Upper lobe of left lung (tissue), 6 donors: ENCODE measurements at regions not wholly inside any gene's neighbourhood (a gene's known extent, or its start where the extent isn't known, plus 50 kb on each side); places are given as distances from the start of the nearest gene placed in this dataset.
A peak's percentile ranks its signal among the peaks of the same experiment; 100 is the strongest.

Experiments used
- ATAC-seq, 2 donors: fragments of 200-7000 bp; cut with Tn5 transposase; one replicate each; pipeline ENCODE4 v1.9.1; 2022; ENCODE audit warnings: mild to moderate bottlenecking in 2 of 2, moderate library complexity in 2 of 2; ENCODE audit not compliant: low FRiP score in 2 of 2
- DNase-seq, 2 donors: peaks; one replicate each; pipeline ENCODE4 v3.0.0-alpha.2; 2019 to 2020
- H3K27ac ChIP-seq, 4 donors: fragments of 200-600 bp; sonication (generic); one replicate each; pipeline ENCODE4 v1.5.1; 2016 to 2019
- H3K27me3 ChIP-seq, 4 donors: fragments of 200-600 bp; sonication (generic); one replicate each; pipeline ENCODE4 v1.5.1; 2017 to 2019
- H3K36me3 ChIP-seq, 4 donors: fragments of 200-600 bp; sonication (generic); one replicate each; pipeline ENCODE4 v1.5.1; 2016 to 2019
- H3K4me1 ChIP-seq, 4 donors: fragments of 200-600 bp; sonication (generic); one replicate each; pipeline ENCODE4 v1.5.1; 2018 to 2019
- H3K4me3 ChIP-seq, 4 donors: fragments of 200-600 bp; sonication (generic); one replicate each; pipeline ENCODE4 v1.5.1; 2017 to 2019; ENCODE audit warnings: mild to moderate bottlenecking in 2 of 4, moderate library complexity in 1 of 4
- H3K9me3 ChIP-seq, 4 donors: fragments of 200-600 bp; sonication (generic); one replicate each; pipeline ENCODE4 v1.5.1; 2018 to 2019
- EP300 ChIP-seq, 4 donors: sonication (generic); formaldehyde crosslinking; IDR thresholded peaks; one replicate each; pipeline ENCODE4 v1.5.1; 2017; ENCODE audit warnings: antibody characterized with exemption in 4 of 4, control low read depth in 2 of 4
- POLR2A ChIP-seq, 4 donors: fragments of 450-650 bp; IDR thresholded peaks; one replicate each; pipeline ENCODE4 v1.5.1; 2016 to 2017; ENCODE audit warnings: antibody characterized with exemption in 4 of 4, mild to moderate bottlenecking in 2 of 4
- POLR2AphosphoS5 ChIP-seq, 2 donors: sonication (generic); formaldehyde crosslinking; IDR thresholded peaks; one replicate each; pipeline ENCODE4 v1.5.1; 2017; ENCODE audit warnings: antibody characterized with exemption in 2 of 2
- WGBS, 2 donors: methylation state at CpG; one replicate each; pipeline ENCODE4 v1.1.5; 2017 to 2018; 5-methylcytosine and 5-hydroxymethylcytosine counted together
- TF ChIP-seq, protein P1 (sequence below), 6 experiments: fragments of 450-650 bp in 4 of 6; fragments of 200-600 bp in 2 of 6; sonication (generic) in 2 of 6; IDR thresholded peaks; one replicate each; pipeline ENCODE4 v1.5.1; 2016 to 2019; ENCODE audit warnings: antibody characterized with exemption in 6 of 6
- donor health status: DM: no; HTN: no; CAD: no; lungs with moderate emphysema.
- donor health status: DM: no; HTN: yes; CAD: no; lungs with severe emphysema.

DNA sequence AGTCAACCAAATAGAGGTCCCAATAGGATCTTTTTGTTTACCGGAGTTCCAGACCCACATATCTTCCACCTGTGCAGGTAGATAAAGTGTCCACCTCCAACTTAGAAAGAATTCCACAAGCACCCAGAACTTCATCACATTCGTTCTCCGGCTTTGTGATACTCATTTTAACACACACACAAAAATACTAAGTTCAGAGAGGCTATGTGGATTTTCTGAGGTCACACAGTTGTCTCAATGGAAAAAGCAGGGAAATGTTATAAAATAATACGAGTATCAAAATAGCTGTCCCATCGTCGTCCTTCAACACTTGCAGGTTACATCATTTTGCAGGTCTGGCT is 137.5 kb downstream of the TMCO5A start:
- ATAC-seq (no peak), DNase-seq (no peak)
- H3K4me1 ChIP-seq, result peaks cover 33 to 38% (median 37%) of the 10 kb centered on the region in 4 donors
- TF ChIP-seq, protein P1, sequence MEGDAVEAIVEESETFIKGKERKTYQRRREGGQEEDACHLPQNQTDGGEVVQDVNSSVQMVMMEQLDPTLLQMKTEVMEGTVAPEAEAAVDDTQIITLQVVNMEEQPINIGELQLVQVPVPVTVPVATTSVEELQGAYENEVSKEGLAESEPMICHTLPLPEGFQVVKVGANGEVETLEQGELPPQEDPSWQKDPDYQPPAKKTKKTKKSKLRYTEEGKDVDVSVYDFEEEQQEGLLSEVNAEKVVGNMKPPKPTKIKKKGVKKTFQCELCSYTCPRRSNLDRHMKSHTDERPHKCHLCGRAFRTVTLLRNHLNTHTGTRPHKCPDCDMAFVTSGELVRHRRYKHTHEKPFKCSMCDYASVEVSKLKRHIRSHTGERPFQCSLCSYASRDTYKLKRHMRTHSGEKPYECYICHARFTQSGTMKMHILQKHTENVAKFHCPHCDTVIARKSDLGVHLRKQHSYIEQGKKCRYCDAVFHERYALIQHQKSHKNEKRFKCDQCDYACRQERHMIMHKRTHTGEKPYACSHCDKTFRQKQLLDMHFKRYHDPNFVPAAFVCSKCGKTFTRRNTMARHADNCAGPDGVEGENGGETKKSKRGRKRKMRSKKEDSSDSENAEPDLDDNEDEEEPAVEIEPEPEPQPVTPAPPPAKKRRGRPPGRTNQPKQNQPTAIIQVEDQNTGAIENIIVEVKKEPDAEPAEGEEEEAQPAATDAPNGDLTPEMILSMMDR (IDR thresholded peaks at IDR 0.05), result no peak
- TF ChIP-seq POLR2AphosphoS5 (IDR thresholded peaks at IDR 0.05) (no peak), POLR2A (IDR thresholded peaks at IDR 0.05) (no peak), EP300 (IDR thresholded peaks at IDR 0.05) (no peak)
- no peaks in the 10 kb centered on the region for H3K36me3 ChIP-seq
- H3K4me3 ChIP-seq, result peak overlapping the region in 3 of 4 donors; percentile 50 to 59 (median 52)
- no peaks in the 10 kb centered on the region for H3K9me3 ChIP-seq
- no peaks in the 10 kb centered on the region for H3K27me3 ChIP-seq
- peak overlapping the region; percentile 87 to 93 (median 90) for H3K27ac ChIP-seq
- 46% methylated on average over 6 of the region's 6 CpGs for WGBS, 2 donors

GRCh38 chr15:38072348-38073177 is 138.1 kb downstream of the TMCO5A start:
- TF ChIP-seq POLR2A (IDR thresholded peaks at IDR 0.05) (peak in 3 of 4 donors; percentile 17 to 65 (median 53)), EP300 (IDR thresholded peaks at IDR 0.05) (no peak)
- TF ChIP-seq, protein P1 (IDR thresholded peaks at IDR 0.05), result peak in 2 of 6 experiments; percentile 5 to 11
- Histone ChIP-seq H3K4me1 (peaks cover 33 to 38% (median 37%) of the 10 kb centered on the region in 4 donors), H3K36me3 (no peaks in the 10 kb centered on the region), H3K27ac (peak overlapping the region; percentile 87 to 93 (median 90)), H3K27me3 (no peaks in the 10 kb centered on the region), H3K9me3 (no peaks in the 10 kb centered on the region), H3K4me3 (peak overlapping the region; percentile 34 to 59 (median 51))
- DNase-seq, result peak; percentile 68 to 94
- peak; percentile 84 to 85 for ATAC-seq
- WGBS, 2 donors, result 0 to 2% methylated on average over 17 to 29 of the region's 55 CpGs

GRCh38 chr15:38073178-38073946 is 138.9 kb downstream of the TMCO5A start:
- no peak for ATAC-seq
- no peak for DNase-seq
- H3K4me1 ChIP-seq, result peaks cover 33 to 38% (median 37%) of the 10 kb centered on the region in 4 donors
- TF ChIP-seq, protein P1 (IDR thresholded peaks at IDR 0.05), result no peak
- no peak for TF ChIP-seq POLR2AphosphoS5 (IDR thresholded peaks at IDR 0.05)
- TF ChIP-seq POLR2A (IDR thresholded peaks at IDR 0.05), result no peak
- TF ChIP-seq EP300 (IDR thresholded peaks at IDR 0.05), result no peak
- no peaks in the 10 kb centered on the region for H3K27me3 ChIP-seq
- WGBS, 2 donors, result 22 to 23% methylated on average over 16 to 18 of the region's 19 CpGs
- H3K4me3 ChIP-seq, result peak overlapping the region; percentile 34 to 59 (median 51)
- H3K9me3 ChIP-seq, result no peaks in the 10 kb centered on the region
- H3K36me3 ChIP-seq, result no peaks in the 10 kb centered on the region
- H3K27ac ChIP-seq, result peak overlapping the region; percentile 87 to 93 (median 90)

GRCh38 chr15:38074029-38074428 is 139.6 kb downstream of the TMCO5A start:
- DNase-seq (no peak), ATAC-seq (no peak)
- 63 to 70% methylated on average over 5 of the region's 5 CpGs for WGBS, 2 donors
- Histone ChIP-seq H3K4me1 (peaks cover 28 to 38% (median 32%) of the 10 kb centered on the region in 4 donors), H3K9me3 (no peaks in the 10 kb centered on the region), H3K36me3 (no peaks in the 10 kb centered on the region), H3K27ac (peak overlapping the region; percentile 87 to 93 (median 90)), H3K27me3 (no peaks in the 10 kb centered on the region), H3K4me3 (no peak overlapping the region)
- TF ChIP-seq EP300 (IDR thresholded peaks at IDR 0.05), result no peak
- no peak for TF ChIP-seq POLR2A (IDR thresholded peaks at IDR 0.05)
- TF ChIP-seq, protein P1 (IDR thresholded peaks at IDR 0.05), result no peak
- no peak for TF ChIP-seq POLR2AphosphoS5 (IDR thresholded peaks at IDR 0.05)
